Endometrium (tissue), 2 donors: ENCODE measurements at regions not wholly inside any gene's neighbourhood (a gene's known extent, or its start where the extent isn't known, plus 50 kb on each side); places are given as distances from the start of the nearest gene placed in this dataset.
"Not testable (repeated sequence)": the region's sequence is repeated elsewhere in the genome, so short reads cannot be mapped to it uniquely, and the experiment has no call there.

Experiments
- FAIRE-seq: peaks from 2 replicates; lab custom pipeline; 2012; peaks lifted over from hg19 to GRCh38; lab: Jason Lieb, UNC
- donor health status: control.
- donor health status: control.

DNA sequence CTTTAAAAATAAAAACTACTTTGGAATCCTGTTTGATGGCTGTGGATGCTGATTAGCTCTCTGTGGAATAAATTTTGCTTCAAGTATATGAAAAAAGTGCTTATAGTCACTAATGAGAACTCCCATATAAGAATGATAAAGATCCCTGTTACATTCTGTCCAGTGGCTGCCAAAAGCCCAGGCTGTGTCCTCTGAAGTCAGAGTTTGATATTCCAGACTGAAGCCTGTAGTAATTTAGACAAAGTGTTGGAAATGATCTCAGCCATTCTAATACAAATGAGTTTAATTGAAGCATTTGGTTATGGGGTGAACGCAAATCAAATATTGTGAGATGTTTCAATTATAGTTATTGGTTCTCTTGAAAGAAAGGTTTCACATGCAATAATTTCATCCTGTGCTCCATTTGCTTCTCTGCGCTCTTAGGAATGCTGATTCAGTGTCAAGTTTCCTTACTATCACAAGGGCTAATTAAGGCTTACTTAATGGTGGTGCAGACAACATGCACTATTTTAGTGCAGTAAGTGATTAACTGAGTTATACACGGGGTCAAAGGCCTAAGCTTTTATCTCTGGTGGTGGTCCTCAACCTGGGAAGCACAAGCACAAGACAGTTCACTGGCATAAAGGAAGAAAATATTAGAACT is 867.6 kb downstream of the SORCS1 start:
- FAIRE-seq: no peak

DNA sequence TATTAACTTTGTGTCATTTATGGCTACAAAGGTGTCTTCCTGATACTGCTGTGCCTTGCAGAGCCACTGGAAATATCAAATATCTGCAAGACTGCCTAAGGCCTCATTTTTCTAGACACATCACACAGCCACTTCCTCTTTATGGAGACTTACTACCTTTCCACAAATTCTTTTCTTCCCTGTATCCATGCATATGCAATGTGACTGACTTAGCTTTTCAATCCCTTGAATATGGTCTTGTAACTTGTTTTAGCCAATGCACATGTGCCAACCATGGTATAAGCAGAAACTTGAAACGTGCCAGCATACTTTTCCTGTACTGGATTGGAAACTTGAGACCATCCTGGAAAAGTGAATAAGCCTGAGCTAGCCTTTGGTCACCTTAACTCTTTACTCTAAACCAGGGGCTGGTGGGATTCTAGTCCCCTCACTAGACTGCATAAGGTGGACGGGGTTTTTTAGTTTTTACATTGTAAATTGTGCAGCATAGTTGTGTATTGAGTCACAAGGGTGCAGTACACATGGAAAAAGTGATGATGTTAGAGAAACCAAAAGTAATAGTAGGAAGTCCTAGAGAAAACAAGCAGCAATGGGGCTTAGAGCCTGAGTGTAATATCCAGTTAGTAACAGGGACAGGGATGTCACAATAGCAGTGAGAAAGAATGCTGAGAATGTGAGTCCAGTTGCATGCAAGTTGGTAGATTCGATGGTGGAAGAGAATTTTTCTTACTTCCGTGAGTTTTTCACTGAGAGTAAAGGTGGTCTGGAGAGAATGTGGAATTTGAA is 879.5 kb downstream of the SORCS1 start:
- FAIRE-seq: no peak

DNA sequence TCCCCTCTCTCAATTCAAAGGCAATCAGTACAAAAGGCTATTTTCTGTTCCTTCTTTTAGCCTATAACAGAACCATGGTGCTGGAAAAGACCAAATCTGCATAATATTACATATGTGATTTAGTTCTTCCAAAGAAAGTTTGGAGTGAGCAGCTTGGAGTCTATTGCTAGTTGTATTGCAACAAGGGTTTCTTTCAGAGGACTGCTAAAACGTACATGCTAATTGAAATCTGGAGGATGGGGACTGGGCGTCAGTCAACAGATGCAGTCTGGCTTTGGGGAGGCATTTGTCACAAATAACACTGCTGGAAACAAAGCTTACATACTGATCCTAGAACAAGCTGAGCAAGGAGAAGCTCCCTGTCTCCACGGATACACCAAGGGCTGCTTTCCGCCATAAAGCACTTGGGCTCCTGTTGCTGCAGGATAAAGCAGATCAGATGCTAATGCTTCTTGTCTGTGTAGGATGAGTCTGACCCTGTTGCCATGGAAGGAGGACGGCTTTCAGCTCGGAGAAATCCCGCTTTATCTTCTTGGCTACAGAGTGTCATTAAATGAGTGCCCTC is 883.5 kb downstream of the SORCS1 start:
- no peak for FAIRE-seq

DNA sequence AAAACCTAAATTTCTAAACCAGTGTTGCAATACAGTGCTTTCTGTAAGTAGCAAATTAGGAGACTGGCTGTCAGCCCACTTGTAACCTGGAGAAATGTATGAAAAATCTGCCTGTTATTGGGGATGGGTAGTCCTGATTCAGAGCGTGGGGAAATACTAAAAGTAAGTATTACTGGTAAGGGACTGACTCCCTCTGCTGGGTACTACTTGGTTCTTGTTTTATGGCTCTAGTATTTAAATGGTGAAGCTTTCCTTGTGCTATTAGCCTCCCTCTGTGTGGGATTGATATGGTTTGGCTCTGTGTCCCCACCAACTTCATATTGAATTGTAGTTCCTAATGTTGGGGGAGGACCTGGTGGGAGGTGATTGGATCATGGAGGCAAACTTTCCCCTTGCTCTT is 886.1 kb downstream of the SORCS1 start:
- no peak for FAIRE-seq

DNA sequence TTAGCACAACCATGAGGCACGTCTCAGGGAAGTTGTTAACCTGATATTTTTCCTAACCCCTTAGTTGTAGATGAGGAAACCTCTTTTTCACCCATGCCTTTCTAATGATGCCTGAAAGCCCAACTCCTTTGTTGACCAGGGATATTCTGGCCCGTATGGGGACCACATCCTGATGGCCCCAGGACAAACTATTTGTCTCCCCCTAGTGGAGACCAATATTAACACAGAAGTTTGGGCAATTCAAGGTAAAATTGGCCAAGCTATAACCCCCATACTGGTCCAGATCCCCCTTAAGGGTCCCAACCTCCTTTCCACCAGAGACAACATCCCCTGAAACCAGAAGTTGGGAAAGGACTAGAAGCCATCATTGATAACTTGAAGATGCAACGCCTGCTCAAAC is 893.3 kb downstream of the SORCS1 start:
- FAIRE-seq: no peak

DNA sequence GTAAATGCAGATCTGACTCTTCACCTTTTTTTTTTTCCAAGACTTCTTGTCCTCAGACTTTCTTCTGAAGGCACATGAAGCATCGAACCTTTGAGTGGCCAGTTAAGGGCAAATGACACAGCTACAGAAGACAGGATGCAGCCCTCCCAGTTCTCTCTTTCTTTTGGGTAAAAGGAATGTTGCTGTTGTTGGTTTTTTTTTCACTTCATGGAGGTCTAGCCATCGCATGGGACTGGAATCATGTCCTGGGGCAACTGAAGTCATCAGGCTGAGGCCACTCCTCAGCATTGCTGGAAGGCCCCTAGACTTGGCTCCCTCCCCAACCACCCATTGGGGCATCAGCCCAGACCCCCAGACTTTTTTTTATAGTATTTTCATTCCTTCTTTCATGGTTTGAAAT is 896.5 kb downstream of the SORCS1 start:
- FAIRE-seq: no peak

DNA sequence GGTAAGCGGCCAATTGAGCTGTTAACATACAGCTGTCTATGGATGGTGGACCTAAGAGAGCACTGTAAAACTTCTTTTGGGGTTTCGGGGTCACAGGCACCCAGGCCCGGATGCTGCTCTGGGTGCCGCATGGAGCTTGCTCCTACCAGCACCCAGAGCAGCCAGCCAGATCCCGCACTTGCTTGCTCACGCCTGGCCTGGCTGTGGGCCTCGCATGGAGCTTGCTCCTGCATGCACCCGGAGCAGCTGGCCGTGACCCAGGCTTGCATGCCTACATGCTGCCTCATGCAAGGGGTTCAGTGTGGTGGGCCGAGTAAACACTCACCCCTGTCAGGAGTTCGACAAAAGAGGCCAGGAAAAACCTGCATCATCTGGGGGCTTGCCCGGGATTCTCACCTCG is 896.9 kb downstream of the SORCS1 start:
- FAIRE-seq: no peak

DNA sequence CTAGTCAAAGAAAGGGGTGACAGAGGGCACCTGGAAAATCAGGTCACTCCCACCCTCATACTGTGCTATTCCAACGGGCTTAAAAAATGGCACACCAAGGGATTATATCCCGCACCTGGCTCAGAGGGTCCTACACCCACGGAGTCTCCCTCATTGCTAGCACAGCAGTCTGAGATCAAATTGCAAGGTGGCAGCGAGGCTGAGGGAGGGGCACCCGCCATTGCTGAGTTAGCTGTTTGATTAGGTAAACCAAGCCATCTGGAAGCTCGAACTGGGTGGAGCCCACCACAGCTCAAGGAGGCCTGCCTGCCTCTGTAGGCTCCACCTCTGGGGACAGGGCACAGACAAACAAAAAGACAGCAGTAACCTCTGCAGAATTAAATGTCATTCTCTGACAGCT is 907.1 kb downstream of the SORCS1 start:
- not testable (repeated sequence) for FAIRE-seq

DNA sequence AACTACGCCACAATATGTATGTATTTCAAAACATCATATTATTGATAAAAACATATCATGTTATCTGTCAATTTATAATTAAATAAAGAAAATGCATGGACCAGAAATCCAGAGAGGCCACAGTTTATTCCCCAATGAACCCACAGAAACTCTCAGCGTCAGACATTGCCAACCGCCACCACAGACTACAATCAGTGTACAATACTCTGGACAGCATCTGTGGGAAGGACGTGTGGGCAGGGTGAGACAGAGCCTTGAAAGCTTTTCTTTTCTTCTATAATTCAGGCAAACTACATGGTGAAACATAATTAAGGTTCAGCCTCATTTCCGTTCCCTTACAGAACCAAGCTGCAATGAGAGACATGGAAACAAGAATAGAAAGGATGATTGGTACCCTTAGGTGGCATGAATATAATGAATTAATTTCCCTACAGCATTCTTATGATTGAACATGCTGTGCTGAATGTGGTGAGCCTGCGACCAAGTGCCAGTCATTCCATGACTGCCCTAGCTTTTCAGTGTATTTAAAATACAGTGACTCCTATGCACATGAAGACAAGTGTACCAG is 909.3 kb downstream of the SORCS1 start:
- no peak for FAIRE-seq

DNA sequence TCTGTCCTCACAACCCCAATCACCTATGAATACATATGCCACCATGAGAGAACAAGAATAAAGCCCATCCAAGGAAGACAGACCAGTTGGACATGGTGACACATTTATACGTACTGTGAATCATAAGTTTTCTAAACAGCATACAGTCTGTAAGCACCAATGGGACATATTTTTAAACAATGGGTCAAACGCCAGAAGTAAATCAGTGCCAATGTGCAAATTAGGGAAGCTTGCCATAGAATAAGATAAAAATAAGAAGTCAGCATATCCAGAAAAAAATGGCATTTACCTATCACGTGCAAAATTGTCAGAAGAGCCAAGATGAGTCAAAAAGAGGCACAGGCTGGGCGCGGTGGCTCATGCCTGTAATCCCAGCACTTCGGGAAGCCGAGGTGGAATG is 910.4 kb downstream of the SORCS1 start:
- no peak for FAIRE-seq

DNA sequence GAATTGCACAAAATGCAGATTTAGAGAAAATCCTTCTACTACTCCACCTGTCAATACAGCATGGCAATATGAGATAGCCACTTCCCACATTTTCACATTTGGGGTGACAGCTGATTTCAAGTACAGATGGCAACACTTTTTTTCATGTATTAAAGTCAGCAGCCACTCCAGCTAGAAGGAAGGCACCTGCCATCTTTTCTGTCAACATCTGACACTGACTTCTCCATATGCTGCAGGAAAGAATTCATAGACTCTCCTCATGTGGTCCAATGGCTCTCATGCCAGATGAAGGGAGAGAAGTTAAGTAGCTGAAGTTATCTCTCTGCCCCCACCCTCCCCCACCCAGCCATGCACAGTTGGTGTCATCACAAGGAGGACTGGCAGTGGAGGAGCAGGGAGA is 912.0 kb downstream of the SORCS1 start:
- no peak for FAIRE-seq

DNA sequence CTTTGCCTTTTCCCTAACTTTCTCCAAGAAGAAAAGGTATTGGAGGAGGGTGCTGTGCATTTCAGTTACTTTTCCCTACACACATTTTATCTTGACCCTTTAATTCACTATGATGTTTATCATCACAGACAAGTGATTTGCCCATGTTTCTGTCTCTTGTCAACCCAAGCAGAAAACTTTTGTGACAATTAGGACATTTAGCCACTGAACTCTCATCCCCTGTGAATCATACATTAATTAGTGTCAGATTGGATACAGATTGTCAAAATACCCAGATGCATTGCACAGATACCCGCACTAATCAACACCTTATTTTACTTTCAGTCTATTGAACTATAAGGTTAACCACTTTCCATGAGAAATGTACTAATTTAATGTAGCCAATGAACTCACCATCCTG is 912.9 kb downstream of the SORCS1 start:
- FAIRE-seq: no peak

DNA sequence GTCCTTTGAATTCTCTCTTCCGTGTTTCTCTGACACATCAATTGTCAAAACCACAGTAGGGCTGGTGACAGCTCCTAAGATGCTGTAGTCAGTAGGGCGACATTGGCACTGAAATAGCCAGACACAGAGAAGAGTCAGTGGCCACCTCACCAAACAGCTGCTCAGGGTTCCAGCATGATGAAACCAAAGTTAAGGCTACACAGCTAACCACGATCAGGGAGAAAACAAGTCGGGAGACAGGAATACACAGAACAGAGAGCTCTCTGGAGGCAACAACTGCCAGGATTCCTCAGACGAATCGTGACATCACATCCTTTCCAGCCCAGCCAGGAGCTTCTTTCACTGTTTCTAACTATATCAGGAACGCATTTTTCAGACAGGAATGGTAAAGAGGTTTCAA is 922.2 kb downstream of the SORCS1 start:
- FAIRE-seq: no peak

DNA sequence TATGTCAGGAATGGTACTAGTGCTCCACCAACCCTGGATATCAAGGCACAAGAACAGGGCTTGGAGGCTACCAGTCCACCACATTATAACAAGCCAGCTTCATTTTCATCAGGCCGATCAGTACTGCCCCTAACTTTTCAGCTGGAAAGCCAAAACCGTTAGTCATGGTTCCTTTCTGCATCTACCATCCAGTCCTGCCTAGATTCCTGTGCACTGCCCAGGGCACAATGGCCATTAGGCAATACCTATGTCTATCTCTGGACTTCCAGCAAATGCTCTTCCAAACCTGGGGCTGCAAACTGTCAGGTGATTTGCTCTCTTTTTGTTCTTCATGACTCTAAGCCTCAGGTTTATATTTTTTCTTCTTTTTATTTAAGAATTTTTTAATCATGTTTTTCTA is 937.7 kb downstream of the SORCS1 start:
- no peak for FAIRE-seq

DNA sequence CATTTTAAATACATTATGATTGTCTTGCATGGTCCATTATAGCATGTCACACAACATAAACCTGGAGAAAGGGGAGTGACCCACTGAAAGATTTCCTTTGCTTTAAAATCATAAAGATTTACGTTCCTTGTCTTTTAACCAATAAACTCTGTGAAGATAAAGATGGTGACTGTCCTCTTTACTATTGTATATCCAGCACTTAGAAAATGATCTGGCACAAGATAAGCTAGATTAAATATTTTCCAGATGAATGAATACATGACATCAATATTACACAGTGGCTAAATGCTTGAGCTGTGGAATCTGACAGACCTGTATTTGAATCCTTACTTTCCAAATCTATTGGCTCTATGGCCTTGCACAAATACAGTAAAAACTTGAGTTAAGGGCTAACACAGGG is 938.4 kb downstream of the SORCS1 start:
- FAIRE-seq: no peak

DNA sequence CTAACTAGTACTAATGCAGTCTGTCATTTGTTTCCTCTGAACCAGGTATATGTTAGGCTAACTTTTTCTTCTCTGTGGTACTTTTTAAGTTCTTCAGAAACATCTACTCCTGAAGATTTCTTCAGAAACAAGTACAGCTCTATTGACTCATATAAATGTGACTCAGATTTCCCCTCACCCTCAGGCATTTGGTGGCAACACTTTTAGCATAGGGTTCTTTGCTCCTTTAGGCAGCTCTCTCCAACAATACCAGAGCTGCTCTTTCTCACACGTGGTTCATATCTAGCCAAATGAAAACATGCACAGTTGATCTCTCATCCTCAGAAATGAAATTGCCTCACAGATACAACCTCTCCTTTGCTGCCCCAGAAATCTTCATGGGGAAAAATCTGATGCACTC is 939.8 kb downstream of the SORCS1 start:
- no peak for FAIRE-seq

DNA sequence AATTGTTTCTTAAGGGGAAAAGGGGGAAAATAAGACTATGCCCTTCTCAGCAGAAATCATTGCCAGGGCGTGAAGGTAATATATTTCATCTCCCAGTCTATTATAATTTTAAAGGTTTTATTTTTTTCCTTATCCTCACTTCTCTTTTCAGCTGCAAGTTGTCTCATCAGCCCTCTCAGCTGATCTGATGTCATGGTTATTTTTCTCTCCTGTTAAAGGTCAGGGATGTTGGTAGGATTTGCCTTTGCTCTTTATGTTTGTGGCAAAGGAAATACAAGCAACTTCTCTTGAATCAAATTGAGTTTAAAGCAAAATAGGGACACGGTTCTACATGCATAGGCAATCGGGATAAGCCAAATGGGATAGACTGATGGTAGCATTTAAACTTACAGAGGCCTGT is 946.9 kb downstream of the SORCS1 start:
- no peak for FAIRE-seq

DNA sequence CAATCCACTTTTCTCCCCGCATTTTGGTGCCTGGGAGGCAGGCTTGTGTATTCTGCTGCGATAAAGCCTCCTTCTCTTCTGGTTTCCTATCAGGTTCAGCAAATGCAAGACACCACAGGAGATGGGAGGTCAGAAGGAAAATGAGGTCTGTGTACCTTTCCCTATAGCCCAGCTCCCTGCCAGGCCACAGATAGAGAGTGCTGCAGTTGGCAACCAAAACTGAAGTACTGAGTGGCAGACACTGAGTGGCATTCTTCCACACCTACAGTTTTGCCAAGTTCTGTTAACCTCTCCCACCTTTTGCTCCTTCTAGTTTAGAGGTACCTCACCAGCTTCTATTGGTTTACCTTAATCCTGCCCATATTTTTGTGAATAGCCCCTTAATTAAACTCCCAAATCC is 948.4 kb downstream of the SORCS1 start:
- no peak for FAIRE-seq

DNA sequence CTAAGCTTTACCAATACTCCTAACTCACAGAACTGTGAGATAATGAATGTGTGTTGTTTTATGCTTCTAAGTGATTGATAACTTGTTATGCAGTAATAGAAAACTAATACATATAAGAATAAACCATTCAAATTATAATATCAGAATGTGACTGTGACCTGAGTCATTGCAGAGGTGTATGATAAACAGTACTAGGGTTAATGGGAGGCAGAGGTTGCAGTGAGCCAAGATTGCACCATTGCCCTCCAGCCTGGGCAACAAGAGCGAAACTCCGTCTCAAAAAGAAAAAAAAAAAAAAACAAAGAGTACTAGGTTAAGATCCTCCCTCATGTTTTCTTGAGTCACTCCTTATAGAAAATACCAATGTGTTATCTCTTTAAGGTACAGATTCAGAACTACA is 950.3 kb downstream of the SORCS1 start:
- FAIRE-seq: no peak

DNA sequence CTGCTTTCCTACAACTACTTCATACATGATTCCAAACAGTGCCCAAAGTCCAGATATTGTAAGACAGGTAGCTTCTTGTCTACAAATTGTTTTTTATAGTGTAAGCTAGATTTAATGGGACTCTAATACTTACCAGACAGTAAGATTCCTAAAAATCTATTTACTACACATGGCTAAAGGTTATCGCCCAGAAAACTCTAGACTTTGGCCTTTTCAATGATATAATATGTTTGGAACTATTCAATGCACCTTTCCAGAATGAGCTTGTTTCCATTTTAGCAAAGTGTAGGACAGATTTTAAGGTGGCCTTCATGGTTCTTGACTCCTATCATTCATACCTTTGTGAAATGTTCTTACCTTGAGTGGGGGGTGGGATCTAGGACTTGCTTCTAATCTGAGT is 951.0 kb downstream of the SORCS1 start:
- FAIRE-seq: no peak

DNA sequence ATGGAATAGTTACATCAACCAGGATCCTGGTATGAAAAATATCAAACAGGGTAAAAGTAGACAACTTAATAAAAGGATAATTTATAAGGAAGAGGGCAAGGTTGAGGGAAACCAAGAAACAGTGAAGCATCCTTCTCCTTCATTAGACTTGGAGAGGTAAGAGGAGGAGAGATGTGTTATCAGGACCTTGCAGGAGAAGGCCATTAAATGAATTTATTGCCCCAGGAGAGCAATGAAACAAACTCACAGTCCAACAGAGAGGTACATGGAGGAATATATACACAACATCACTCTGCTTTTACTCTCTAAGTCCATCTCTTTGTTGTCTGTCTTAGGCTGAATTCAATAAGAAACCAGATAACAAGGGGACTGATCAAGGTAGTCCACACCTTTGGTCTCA is 966.2 kb downstream of the SORCS1 start:
- no peak for FAIRE-seq

DNA sequence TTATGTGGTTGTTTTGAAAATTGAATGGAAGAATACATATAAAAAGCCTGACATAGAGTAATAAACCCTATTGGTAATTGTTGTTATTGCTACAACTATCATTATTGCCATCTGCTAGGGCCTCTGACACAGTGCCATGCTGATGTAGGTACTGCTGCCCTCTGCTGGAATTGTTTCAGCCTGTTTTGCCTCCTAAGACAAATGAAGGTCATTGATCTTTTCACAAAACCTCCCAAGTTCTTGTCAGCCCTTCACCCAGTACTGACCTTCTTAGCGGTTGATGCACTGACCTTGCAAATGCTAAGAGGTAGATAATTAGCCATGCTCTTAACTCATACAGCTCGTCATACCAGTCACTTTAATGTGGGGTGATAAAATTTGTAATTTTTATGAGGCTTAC is 975.2 kb downstream of the SORCS1 start:
- no peak for FAIRE-seq

DNA sequence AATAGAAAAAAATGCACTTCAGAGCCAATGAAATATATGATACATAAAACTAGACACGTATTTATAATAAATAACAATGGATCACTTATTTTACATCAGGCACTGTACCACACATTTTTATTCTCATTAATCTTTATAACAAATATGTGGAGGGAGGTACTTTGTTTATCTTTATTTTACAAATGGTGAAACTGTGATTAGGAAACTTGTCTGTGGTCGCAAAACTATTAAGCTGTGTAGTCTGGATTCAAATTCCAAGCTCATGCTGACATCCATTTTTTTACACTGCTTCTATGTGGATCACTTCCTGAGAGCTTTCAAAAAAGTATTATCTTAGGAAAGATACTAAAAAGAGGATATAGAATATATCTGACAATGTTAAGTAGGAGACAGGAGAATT is 978.6 kb downstream of the SORCS1 start:
- FAIRE-seq: no peak

DNA sequence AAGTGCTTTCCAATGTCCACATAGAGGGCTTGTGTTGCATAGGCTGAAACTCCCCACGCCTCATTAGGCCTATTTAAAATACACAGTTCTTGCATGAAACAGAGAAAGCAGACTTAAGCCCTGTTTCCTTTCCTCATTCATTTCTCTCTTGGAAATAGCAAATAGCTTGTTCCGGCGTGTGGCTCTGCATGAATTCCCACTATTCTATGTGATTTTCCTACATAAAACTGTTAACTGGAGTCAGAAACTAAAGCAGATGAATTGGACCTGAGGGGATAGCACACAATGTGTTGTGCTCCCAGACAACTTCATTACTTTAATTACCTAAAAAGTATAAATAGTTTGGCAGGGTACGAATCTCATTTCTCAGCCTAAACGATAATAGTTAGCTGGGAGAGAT is 981.5 kb downstream of the SORCS1 start:
- no peak for FAIRE-seq
